ENCODE measurements at regions not wholly inside any gene's neighbourhood (a gene's known extent, or its start where the extent isn't known, plus 50 kb on each side); places are given as distances from the start of the nearest gene placed in this dataset.

DNA sequence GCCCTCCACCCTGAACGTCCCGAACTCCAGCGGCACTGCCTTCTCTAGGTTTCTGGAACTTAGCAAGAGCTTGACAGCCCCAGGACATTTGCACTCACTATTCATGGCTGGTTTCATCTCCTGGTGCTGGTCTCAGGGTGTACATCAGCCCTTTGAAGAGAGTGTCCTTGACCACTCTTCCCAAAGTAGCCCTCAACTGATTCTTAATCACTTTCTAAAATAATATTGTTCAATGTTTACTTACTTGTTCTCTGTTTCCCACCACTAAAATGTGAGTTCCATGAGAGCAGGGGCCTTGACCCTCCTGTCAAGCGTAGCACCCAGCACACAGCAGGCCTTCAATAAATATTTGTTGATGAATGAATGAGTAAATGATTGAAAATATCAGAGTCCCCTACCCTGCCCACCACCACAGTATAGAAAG, 262.5 kb downstream of the RHOU start (continued):
- no peak for TF ChIP-seq ZNF274 (CRISPR knock-in tag; IDR thresholded peaks at IDR 0.05)
- no peak for TF ChIP-seq MYC (CRISPR knock-in tag; IDR thresholded peaks at IDR 0.05; ENCODE audit: borderline replicate concordance)
- TF ChIP-seq, protein P1, sequence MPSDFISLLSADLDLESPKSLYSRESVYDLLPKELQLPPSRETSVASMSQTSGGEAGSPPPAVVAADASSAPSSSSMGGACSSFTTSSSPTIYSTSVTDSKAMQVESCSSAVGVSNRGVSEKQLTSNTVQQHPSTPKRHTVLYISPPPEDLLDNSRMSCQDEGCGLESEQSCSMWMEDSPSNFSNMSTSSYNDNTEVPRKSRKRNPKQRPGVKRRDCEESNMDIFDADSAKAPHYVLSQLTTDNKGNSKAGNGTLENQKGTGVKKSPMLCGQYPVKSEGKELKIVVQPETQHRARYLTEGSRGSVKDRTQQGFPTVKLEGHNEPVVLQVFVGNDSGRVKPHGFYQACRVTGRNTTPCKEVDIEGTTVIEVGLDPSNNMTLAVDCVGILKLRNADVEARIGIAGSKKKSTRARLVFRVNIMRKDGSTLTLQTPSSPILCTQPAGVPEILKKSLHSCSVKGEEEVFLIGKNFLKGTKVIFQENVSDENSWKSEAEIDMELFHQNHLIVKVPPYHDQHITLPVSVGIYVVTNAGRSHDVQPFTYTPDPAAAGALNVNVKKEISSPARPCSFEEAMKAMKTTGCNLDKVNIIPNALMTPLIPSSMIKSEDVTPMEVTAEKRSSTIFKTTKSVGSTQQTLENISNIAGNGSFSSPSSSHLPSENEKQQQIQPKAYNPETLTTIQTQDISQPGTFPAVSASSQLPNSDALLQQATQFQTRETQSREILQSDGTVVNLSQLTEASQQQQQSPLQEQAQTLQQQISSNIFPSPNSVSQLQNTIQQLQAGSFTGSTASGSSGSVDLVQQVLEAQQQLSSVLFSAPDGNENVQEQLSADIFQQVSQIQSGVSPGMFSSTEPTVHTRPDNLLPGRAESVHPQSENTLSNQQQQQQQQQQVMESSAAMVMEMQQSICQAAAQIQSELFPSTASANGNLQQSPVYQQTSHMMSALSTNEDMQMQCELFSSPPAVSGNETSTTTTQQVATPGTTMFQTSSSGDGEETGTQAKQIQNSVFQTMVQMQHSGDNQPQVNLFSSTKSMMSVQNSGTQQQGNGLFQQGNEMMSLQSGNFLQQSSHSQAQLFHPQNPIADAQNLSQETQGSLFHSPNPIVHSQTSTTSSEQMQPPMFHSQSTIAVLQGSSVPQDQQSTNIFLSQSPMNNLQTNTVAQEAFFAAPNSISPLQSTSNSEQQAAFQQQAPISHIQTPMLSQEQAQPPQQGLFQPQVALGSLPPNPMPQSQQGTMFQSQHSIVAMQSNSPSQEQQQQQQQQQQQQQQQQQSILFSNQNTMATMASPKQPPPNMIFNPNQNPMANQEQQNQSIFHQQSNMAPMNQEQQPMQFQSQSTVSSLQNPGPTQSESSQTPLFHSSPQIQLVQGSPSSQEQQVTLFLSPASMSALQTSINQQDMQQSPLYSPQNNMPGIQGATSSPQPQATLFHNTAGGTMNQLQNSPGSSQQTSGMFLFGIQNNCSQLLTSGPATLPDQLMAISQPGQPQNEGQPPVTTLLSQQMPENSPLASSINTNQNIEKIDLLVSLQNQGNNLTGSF (CRISPR knock-in tag; IDR thresholded peaks at IDR 0.05), result no peak
- TF ChIP-seq, protein P2, sequence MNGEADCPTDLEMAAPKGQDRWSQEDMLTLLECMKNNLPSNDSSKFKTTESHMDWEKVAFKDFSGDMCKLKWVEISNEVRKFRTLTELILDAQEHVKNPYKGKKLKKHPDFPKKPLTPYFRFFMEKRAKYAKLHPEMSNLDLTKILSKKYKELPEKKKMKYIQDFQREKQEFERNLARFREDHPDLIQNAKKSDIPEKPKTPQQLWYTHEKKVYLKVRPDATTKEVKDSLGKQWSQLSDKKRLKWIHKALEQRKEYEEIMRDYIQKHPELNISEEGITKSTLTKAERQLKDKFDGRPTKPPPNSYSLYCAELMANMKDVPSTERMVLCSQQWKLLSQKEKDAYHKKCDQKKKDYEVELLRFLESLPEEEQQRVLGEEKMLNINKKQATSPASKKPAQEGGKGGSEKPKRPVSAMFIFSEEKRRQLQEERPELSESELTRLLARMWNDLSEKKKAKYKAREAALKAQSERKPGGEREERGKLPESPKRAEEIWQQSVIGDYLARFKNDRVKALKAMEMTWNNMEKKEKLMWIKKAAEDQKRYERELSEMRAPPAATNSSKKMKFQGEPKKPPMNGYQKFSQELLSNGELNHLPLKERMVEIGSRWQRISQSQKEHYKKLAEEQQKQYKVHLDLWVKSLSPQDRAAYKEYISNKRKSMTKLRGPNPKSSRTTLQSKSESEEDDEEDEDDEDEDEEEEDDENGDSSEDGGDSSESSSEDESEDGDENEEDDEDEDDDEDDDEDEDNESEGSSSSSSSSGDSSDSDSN (CRISPR knock-in tag; IDR thresholded peaks at IDR 0.05), result no peak
- TF ChIP-seq, protein P3, sequence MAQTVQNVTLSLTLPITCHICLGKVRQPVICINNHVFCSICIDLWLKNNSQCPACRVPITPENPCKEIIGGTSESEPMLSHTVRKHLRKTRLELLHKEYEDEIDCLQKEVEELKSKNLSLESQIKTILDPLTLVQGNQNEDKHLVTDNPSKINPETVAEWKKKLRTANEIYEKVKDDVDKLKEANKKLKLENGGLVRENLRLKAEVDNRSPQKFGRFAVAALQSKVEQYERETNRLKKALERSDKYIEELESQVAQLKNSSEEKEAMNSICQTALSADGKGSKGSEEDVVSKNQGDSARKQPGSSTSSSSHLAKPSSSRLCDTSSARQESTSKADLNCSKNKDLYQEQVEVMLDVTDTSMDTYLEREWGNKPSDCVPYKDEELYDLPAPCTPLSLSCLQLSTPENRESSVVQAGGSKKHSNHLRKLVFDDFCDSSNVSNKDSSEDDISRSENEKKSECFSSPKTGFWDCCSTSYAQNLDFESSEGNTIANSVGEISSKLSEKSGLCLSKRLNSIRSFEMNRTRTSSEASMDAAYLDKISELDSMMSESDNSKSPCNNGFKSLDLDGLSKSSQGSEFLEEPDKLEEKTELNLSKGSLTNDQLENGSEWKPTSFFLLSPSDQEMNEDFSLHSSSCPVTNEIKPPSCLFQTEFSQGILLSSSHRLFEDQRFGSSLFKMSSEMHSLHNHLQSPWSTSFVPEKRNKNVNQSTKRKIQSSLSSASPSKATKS (CRISPR knock-in tag; IDR thresholded peaks at IDR 0.05), result no peak
- no peak for TF ChIP-seq EHMT2 (IDR thresholded peaks at IDR 0.05; ENCODE audit: borderline replicate concordance, low read depth, low read length)
- TF ChIP-seq ZC3H4 (CRISPR knock-in tag; IDR thresholded peaks at IDR 0.05; ENCODE audit: borderline replicate concordance), result no peak
- no peak for TF ChIP-seq ZMYM2 (CRISPR knock-in tag; IDR thresholded peaks at IDR 0.05)
- TF ChIP-seq CC2D1A (CRISPR knock-in tag; IDR thresholded peaks at IDR 0.05), result no peak
- no peak for TF ChIP-seq MTF2 (CRISPR knock-in tag; IDR thresholded peaks at IDR 0.05; ENCODE audit: borderline replicate concordance)
- no peak for TF ChIP-seq REXO4 (CRISPR knock-in tag; IDR thresholded peaks at IDR 0.05; ENCODE audit: borderline replicate concordance)
- peak; percentile 86 for TF ChIP-seq RCOR2 (CRISPR knock-in tag; IDR thresholded peaks at IDR 0.05)
- TF ChIP-seq ZNF382 (CRISPR knock-in tag; IDR thresholded peaks at IDR 0.05; ENCODE audit: borderline replicate concordance), result no peak

Measured in HepG2 (cell line).